H9 (cell line): ENCODE measurements at regions not wholly inside any gene's neighbourhood (a gene's known extent, or its start where the extent isn't known, plus 50 kb on each side); places are given as distances from the start of the nearest gene placed in this dataset.

Experiments
- DNase-seq: peaks from one replicate; pipeline ENCODE4 v3.0.0-alpha.2; 2017
- H2AFZ ChIP-seq: one replicate; pipeline ENCODE4 v1.6.1; 2013; ENCODE audit warnings: mild to moderate bottlenecking, low read length, control low read depth, moderate library complexity
- H2AK5ac ChIP-seq: 2 replicates; pipeline ENCODE4 v1.6.1; 2013; ENCODE audit warnings: low read length, control low read depth, mixed read lengths; ENCODE audit not compliant: insufficient read length
- H2BK120ac ChIP-seq: one replicate; pipeline ENCODE4 v1.6.1; 2013; ENCODE audit warnings: low read depth, mild to moderate bottlenecking, low read length, control low read depth, inconsistent platforms; ENCODE audit not compliant: poor library complexity, severe bottlenecking
- H2BK12ac ChIP-seq: 2 replicates; pipeline ENCODE4 v1.6.1; 2013; ENCODE audit warnings: low read length, control low read depth, mixed read lengths, low read depth; ENCODE audit not compliant: insufficient read length
- H2BK15ac ChIP-seq: 2 replicates; pipeline ENCODE4 v1.6.1; 2013; ENCODE audit warnings: low read depth, low read length, control low read depth
- H2BK20ac ChIP-seq: one replicate; pipeline ENCODE4 v1.6.1; 2013; ENCODE audit warnings: low read depth, mild to moderate bottlenecking, low read length, control low read depth, inconsistent platforms; ENCODE audit not compliant: poor library complexity, severe bottlenecking
- H2BK5ac ChIP-seq: 2 replicates; pipeline ENCODE4 v1.6.1; 2013; ENCODE audit warnings: low read length, control low read depth, mixed read lengths; ENCODE audit not compliant: insufficient read length
- H3K14ac ChIP-seq: 2 replicates; pipeline ENCODE4 v1.6.1; 2013; ENCODE audit warnings: low read length, control low read depth; ENCODE audit not compliant: insufficient read depth
- H3K18ac ChIP-seq: 2 replicates; pipeline ENCODE4 v1.6.1; 2013; ENCODE audit warnings: low read depth, mild to moderate bottlenecking, mixed read lengths, low read length, control low read depth; ENCODE audit not compliant: insufficient read length
- H3K23ac ChIP-seq: 2 replicates; pipeline ENCODE4 v1.6.1; 2013; ENCODE audit warnings: low read length, control low read depth, mixed read lengths, low read depth; ENCODE audit not compliant: insufficient read length
- H3K23me2 ChIP-seq: 2 replicates; pipeline ENCODE4 v1.6.1; 2013; ENCODE audit warnings: low read depth, mild to moderate bottlenecking, mixed read lengths, low read length, control low read depth; ENCODE audit not compliant: insufficient read length, poor library complexity, severe bottlenecking
- H3K27ac ChIP-seq: 2 replicates; pipeline ENCODE4 v1.5.1; 2013; ENCODE audit warnings: low read length, control low read depth, mixed read lengths, low read depth; ENCODE audit not compliant: insufficient read length
- H3K27me3 ChIP-seq: 2 replicates; pipeline ENCODE4 v1.6.1; 2013; ENCODE audit warnings: low read length, control low read depth, inconsistent platforms; ENCODE audit not compliant: insufficient read depth
- H3K4ac ChIP-seq: 2 replicates; pipeline ENCODE4 v1.6.1; 2013; ENCODE audit warnings: low read depth, mild to moderate bottlenecking, control low read depth, inconsistent platforms, low read length, moderate library complexity
- H3K4me1 ChIP-seq: 2 replicates; pipeline ENCODE4 v1.6.1; 2013; ENCODE audit warnings: low read length, control low read depth, inconsistent platforms; ENCODE audit not compliant: insufficient read depth
- H3K4me2 ChIP-seq: 2 replicates; pipeline ENCODE4 v1.6.1; 2013; ENCODE audit warnings: low read length, control low read depth, mixed read lengths; ENCODE audit not compliant: insufficient read length, insufficient read depth
- H3K56ac ChIP-seq: 2 replicates; pipeline ENCODE4 v1.6.1; 2013; ENCODE audit warnings: low read depth, mild to moderate bottlenecking, mixed read lengths, low read length, control low read depth; ENCODE audit not compliant: insufficient read length
- H3K79me1 ChIP-seq: 2 replicates; pipeline ENCODE4 v1.6.1; 2013; ENCODE audit warnings: low read depth, mild to moderate bottlenecking, moderate library complexity, low read length, control low read depth, inconsistent platforms; ENCODE audit not compliant: insufficient read depth, poor library complexity, severe bottlenecking
- H3K79me2 ChIP-seq: 2 replicates; pipeline ENCODE4 v1.6.1; 2013; ENCODE audit warnings: low read length, control low read depth, inconsistent platforms; ENCODE audit not compliant: insufficient read depth
- H3K9ac ChIP-seq: 2 replicates; pipeline ENCODE4 v1.6.1; 2013; ENCODE audit warnings: low read length, control low read depth, mixed read lengths; ENCODE audit not compliant: insufficient read length; ENCODE audit errors: extremely low read depth
- H3K9me3 ChIP-seq: one replicate; pipeline ENCODE4 v1.6.1; 2013; ENCODE audit warnings: low read depth, low read length, inconsistent platforms; ENCODE audit not compliant: control insufficient read depth
- H3T11ph ChIP-seq: one replicate; pipeline ENCODE4 v1.6.1; 2013; ENCODE audit warnings: mild to moderate bottlenecking, low read length, control low read depth, inconsistent platforms
- H4K20me1 ChIP-seq: one replicate; pipeline ENCODE4 v1.6.1; 2013; ENCODE audit not compliant: control insufficient read depth, insufficient read length, insufficient read depth
- H4K5ac ChIP-seq: 2 replicates; pipeline ENCODE4 v1.6.1; 2013; ENCODE audit warnings: low read depth, mild to moderate bottlenecking, mixed read lengths, low read length, control low read depth; ENCODE audit not compliant: insufficient read length
- H4K8ac ChIP-seq: replicated peaks from 2 replicates; pipeline ENCODE4 v1.6.1; 2013; ENCODE audit warnings: low read length, control low read depth, mixed read lengths, low read depth; ENCODE audit not compliant: insufficient read length
- H4K91ac ChIP-seq: 2 replicates; pipeline ENCODE4 v1.6.1; 2013; ENCODE audit warnings: low read depth, mild to moderate bottlenecking, moderate library complexity, mixed read lengths, low read length, control low read depth; ENCODE audit not compliant: insufficient read length
- H3K27ac Mint-ChIP-seq, 3 experiments: 2 replicates in 2 of 3; 3 replicates in 1 of 3; pipeline ENCODE4 v1.8.0; 2020 to 2021; ENCODE audit warnings: mixed read lengths in 3 of 3, mild to moderate bottlenecking in 1 of 3, moderate library complexity in 1 of 3
- H3K27me3 Mint-ChIP-seq: 2 replicates; pipeline ENCODE4 v1.8.0; 2021; ENCODE audit warnings: low read depth, mild to moderate bottlenecking, moderate library complexity, mixed read lengths
- H3K36me3 Mint-ChIP-seq, 3 experiments: 2 replicates in 2 of 3; 3 replicates in 1 of 3; pipeline ENCODE4 v1.8.0; 2020 to 2021; ENCODE audit warnings: low read depth in 3 of 3, mixed read lengths in 3 of 3; ENCODE audit not compliant: insufficient read depth in 1 of 3
- H3K4me1 Mint-ChIP-seq, 2 experiments: 2 replicates each; pipeline ENCODE4 v1.8.0; 2020; ENCODE audit warnings: mixed read lengths in 2 of 2
- H3K4me3 Mint-ChIP-seq, 2 experiments: 2 replicates in 1 of 2; 3 replicates in 1 of 2; pipeline ENCODE4 v1.8.0; 2020 to 2021; ENCODE audit warnings: mild to moderate bottlenecking in 2 of 2, mixed read lengths in 2 of 2, moderate library complexity in 1 of 2
- H3K9me3 Mint-ChIP-seq, 2 experiments: 2 replicates in 1 of 2; 3 replicates in 1 of 2; pipeline ENCODE4 v1.8.0; 2020; ENCODE audit warnings: mild to moderate bottlenecking in 2 of 2, mixed read lengths in 2 of 2, moderate library complexity in 1 of 2
- WGBS: extraction: QIAGEN DNeasy Blood & Tissue Kit; methylation state at CpG from one replicate; pipeline ENCODE4 v1.1.7; 2013; ENCODE audit warnings: missing lambda C conversion rate, low lambda C conversion rate, mixed read lengths; ENCODE audit not compliant: insufficient read length; ENCODE audit errors: extremely low coverage; 5-methylcytosine and 5-hydroxymethylcytosine counted together
- TF ChIP-seq, protein P1 (sequence below): fragments of 200-600 bp; sonication (generic); conservative IDR thresholded peaks from 3 replicates; pipeline ENCODE4 v1.8.0; 2021; ENCODE audit warnings: antibody characterized with exemption, mild to moderate bottlenecking

DNA sequence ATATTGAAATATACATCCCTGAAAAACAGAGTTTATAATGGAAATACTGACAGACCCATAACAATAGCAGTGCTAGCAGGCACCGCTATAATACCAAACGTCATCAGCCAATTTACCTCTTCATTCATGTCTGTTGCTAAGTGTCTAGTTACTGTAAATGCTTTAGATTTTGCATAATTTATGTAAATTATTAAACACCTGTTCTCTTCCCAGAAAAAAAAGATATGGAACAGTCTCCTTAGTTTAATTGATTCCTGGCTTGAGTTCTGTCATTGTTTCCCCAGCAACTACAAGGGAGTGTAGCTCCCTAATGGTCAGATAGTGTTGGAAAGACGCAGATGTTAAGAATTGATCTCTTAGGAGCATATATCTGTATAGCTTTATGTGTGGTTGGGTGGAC is 817.9 kb upstream of the ADGRL2 start:
- Histone ChIP-seq H3K23ac (no peak overlapping the region), H3K23me2 (no peaks in the 10 kb centered on the region), H4K91ac (no peak overlapping the region), H2BK20ac (no peak overlapping the region), H3K4me2 (no peak overlapping the region), H4K20me1 (no peaks in the 10 kb centered on the region), H2AFZ (no peak overlapping the region), H2AK5ac (no peak overlapping the region), H3K79me1 (no peaks in the 10 kb centered on the region), H3K79me2 (no peaks in the 10 kb centered on the region), H4K5ac (no peak overlapping the region), H3K9ac (no peak overlapping the region), H3K27ac (no peak overlapping the region), H3K4me1 (peaks cover 3% of the 10 kb centered on the region; the same call in 1 of the 2 replicates), H3K18ac (no peak overlapping the region), H3K4ac (no peak overlapping the region), H2BK120ac (no peak overlapping the region), H2BK12ac (no peak overlapping the region), H2BK5ac (no peak overlapping the region), H3K14ac (no peak overlapping the region), H3K27me3 (no peaks in the 10 kb centered on the region), H3K9me3 (no peaks in the 10 kb centered on the region), H3T11ph (no peak overlapping the region), H3K56ac (no peak overlapping the region), H4K8ac (no peak overlapping the region), H2BK15ac (no peak overlapping the region)
- Mint-ChIP-seq H3K27me3 (no peaks in the 10 kb centered on the region), H3K27ac (no peak overlapping the region), H3K4me1 (peaks cover 24 to 25% of the 10 kb centered on the region in 2 experiments), H3K4me3 (no peak overlapping the region), H3K36me3 (peaks cover 0 to 3% (median 0%) of the 10 kb centered on the region in 3 experiments; a peak in 1 of 7 replicates), H3K9me3 (no peaks in the 10 kb centered on the region; a peak in 1 of 5 replicates)
- no CpG with 5 or more reads among the region's 3 CpGs for WGBS
- no peak for DNase-seq
- TF ChIP-seq, protein P1, sequence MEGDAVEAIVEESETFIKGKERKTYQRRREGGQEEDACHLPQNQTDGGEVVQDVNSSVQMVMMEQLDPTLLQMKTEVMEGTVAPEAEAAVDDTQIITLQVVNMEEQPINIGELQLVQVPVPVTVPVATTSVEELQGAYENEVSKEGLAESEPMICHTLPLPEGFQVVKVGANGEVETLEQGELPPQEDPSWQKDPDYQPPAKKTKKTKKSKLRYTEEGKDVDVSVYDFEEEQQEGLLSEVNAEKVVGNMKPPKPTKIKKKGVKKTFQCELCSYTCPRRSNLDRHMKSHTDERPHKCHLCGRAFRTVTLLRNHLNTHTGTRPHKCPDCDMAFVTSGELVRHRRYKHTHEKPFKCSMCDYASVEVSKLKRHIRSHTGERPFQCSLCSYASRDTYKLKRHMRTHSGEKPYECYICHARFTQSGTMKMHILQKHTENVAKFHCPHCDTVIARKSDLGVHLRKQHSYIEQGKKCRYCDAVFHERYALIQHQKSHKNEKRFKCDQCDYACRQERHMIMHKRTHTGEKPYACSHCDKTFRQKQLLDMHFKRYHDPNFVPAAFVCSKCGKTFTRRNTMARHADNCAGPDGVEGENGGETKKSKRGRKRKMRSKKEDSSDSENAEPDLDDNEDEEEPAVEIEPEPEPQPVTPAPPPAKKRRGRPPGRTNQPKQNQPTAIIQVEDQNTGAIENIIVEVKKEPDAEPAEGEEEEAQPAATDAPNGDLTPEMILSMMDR = no peak
